NCI-H1930 (cell line): ENCODE measurements at regions not wholly inside any gene's neighbourhood (a gene's known extent, or its start where the extent isn't known, plus 50 kb on each side); places are given as distances from the start of the nearest gene placed in this dataset.

Experiments used
- DNase-seq, 2 experiments: peaks; one replicate each; lab custom pipeline; 2025; lab: John Stamatoyannopoulos, UW

GRCh38 chr21:23740463-23740862 lies 1866.8 kb downstream of the MRPL39 start:
- no peak for DNase-seq

- DNase-seq: no peak
Observed at GRCh38 chr21:23732776-23733175, 1874.5 kb downstream of the MRPL39 start.

DNA sequence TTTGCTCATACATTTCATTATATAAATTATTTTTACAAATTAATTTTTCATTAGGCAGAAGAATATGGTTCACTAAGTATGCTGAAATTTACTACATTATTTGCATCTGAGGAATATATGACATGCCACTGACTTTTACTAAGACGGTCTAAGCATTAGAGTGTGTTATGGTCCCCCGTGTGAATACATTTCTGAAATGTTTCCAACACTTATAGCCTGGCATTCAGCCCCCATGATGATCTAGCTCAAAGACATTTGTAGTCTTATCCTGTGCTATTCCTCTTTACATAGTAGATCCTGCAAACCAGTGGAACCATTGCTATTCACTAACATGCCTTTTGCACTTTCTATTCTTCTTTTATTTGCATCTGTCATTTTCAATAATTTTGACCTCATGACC lies 1878.0 kb downstream of the MRPL39 start:
- no peak for DNase-seq

DNA sequence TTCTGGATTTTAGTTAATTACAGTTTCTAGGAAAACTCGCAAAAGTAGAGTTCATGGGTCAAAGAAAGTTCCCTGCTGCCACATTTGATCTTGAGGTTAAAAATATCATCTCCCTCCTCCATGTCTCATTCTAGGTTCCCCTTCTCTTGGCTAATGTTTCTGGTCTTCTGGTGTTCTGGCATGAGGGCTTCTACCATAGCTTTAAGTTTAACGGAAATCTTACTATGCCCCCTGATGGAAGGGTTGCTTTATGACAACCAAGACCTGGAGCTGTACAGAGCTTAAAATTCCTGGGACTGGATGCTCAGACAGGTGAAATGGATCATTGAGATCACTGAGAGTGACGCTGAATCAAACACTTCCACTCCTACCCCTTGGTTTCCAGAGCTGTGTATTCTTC lies 1881.7 kb downstream of the MRPL39 start:
- no peak for DNase-seq

GRCh38 chr21:23718446-23719285 lies 1888.6 kb downstream of the MRPL39 start:
- DNase-seq: no peak

DNA sequence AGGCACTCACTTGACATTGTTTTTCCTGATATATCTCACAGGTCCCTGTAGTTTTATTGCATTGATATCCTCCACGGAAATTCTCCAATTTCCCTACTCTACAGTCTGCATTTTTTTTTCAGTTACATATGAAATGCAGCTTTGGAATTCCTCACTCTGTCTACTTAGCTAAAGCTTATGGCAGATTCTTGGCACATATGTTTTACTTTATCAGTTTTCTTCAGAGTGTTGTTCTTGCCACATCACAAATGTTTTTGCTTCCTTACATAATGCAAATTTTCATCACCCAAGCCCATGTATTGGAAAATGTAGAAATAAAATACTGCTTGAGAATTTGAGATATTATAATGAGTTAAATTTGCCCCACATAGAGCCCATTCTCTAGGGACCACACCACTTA lies 1895.1 kb downstream of the MRPL39 start:
- DNase-seq: no peak

DNA sequence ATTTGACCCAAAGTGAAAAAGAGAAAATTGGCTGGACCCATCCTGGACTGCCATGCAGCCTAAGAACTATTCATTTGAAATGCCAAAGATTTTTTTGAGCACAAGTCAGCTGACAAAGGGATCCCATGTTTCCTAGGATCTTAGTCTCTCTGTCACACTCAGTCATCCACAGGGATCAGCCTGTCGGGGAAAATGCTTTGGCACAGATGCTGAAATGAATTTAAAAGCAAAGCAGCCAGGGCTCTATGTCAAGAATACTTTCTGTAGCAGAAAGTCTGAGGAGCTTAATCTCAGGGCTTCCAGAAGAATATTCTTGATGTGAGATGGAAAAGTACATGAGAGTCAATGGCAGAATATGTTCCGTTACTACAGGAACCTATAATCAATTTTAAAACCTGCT lies 1900.8 kb downstream of the MRPL39 start:
- no peak for DNase-seq

- DNase-seq: no peak
Observed at GRCh38 chr21:23699402-23699801, 1907.9 kb downstream of the MRPL39 start.

DNA sequence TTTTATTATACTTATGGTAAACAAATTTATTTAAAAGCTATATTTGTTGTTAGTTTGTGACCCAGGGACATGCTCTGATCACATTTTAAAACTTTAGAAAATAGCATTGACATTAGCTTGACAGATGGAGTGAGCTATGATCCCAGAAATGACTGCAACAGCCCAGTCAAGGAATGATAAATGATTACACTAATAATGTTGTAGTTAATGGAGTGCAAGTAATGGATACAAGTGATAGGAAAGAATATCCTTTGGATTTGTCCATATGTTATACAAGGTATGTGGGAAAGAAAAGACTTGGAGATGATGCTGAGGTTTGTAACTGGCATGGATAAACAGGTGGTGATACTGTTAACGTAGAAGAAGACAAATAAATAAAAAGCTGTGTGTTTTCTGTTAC lies 1908.7 kb downstream of the MRPL39 start:
- no peak for DNase-seq

DNA sequence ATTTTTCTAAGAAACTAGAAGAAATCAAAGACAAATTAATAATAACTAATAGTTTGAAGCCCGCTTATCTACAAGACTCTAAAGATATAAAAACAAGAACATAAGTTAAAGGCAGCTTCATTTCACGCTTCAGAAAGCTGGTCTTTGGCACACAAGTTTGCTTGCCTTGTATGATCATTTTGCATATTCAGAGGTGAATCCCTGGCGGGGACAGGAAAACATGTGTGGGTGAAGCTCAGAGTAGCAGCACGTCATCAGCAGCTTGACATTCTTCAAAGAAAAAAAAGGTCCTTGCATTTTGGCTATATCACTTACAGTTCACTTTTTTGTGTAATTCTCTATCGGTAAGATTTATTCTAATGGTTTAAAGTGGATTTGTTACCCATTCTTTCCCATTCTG lies 1911.8 kb downstream of the MRPL39 start:
- no peak for DNase-seq

DNA sequence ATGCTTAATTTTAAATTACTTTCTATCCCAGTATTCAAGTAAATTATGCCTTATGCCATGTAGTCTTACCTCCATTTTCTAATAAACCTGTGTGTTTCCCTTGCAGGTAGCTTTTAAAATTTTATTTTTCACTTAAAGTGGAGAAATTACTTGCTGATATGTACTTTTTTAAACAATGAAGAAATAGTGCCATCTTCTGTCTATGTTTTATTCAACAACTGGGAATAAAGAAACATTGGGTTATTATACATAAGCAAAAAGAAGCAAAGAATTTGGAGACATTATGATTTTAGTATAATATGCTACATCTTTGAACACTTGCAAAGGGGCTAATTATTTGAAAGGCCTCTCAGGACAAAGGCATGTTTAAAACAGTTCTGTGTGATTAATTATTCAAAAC lies 1912.9 kb downstream of the MRPL39 start:
- no peak for DNase-seq

DNA sequence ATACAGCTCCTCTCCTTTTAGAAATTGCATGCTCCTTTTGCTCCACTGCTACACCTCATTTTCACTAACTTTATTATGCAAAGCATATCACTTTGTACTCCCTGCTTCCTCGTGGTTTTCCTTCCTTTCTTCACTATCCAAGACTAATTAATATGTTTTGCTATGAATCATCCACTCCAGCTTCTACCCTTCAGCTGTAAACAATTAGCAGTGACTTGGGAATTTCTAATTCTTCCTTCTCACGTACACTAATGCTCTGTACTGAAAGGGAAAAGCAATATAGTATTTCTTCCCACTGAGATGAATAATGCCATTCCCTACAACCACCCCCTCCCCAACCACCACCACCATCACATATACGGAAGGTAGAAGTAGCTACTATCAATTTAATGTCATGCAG lies 1917.0 kb downstream of the MRPL39 start:
- DNase-seq: no peak

DNA sequence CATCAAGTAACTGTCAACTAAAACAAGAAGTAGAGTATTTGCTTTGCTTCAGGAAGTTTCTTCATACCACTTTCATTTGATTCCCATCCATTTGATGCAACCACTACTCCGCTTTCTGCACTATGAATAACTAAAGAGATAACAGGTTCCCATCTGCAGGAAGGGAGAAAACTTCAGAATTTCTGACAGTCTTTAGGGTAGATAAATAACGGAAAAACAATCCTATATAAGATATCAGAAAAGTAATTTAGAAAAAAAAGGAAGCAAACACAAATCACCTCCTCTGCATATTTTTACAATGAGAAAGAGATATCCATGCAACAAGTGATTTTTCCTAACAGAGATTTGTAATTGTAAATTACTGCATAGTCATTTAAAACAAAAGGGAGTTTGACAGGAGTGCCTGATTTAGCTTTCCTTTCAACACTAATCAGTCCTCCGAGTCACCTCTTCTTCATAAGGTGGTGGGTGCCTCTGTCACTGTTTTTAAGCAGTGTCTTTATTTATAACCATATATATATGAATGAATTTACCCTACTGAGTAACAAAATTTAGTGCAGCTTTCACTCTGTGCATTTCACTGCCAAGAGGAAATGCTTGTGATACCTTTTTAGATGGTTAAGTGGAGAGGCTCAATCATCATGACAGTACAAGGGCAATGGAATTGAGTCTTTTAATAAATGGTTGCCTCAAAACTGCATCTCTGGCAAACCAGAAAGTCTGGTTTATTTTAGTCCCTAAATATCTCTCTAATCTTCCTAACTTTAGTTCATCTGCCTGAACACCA lies 1920.4 kb downstream of the MRPL39 start:
- DNase-seq: no peak

DNA sequence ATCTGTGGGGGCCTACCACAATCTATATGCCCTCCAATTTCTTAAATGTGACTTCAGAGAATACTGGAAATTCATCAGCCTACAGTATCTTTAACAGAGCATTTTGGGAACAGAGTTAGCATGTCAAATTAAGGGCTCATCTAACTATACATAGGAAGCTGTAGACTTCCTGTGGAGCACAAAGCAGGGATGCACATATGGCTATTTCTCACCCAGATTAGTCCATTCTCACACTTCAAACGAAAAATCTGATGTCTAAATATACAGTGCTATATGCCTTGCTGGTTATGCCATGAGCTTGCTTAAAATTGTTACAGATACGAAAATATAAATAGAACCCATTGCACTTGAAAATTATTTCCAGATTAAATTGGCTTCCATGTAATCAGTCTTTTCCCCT lies 1922.8 kb downstream of the MRPL39 start:
- DNase-seq: no peak

DNA sequence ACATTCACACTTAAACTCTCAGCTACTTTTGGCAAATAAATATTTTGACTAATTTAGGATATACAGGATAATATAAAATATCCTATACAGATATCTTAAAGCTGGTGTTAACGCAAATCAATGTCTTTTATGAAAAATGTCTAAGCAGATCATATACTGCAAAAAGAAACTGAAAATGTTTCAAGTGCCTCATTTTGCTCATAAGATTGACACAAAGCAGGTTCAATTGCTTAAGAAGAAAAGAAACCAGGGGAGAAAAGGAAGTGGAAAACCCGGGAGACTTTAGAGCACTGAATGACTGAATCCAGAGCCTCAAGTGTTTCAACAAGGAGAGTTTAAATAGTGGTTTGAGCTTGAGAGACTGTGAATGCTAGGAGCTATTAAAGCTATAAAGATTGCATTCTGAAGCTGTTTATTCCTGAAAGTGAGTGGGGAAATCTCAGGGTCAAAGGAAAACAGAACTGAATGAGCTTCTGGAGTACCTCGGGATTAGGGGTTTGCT lies 1943.0 kb downstream of the MRPL39 start:
- DNase-seq: no peak

- no peak for DNase-seq
Observed at GRCh38 chr21:23660560-23660959, 1946.7 kb downstream of the MRPL39 start.

DNA sequence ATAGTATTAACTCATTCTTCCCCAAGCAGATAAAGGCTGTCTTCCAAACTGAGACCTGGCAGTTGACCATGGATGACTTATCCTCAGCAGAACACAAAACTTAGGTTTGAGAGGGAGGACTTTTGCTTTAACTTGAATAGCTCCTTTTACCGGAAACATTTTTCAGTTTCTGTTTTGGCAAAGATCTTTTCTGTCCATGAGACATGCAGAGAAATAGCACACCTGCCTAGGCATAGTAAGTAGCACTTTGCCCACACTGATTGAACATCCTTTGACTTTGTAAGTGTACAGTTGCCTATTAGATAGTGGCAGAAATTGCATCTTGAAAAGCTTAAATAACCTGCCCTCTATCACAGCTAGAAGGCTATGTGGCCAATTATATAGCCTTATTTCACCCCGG lies 1962.5 kb downstream of the MRPL39 start:
- no peak for DNase-seq

DNA sequence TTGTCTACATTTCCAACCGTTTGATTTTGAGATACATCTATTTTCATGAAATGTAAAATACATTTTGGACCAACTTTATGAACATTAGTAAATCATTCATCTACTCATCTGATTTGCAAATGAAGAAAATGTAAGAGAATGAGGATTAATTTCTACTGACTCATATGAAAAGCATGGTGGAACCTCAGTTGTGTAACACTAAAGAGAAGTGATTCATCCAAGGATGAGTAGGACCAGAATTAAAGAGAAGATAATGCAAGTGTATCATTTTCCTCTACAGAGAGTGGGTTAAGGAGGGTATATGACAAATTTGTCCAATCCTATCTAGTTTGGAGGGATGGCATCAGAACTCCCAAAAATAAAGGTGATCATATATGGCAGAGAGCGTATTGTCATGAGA lies 1967.6 kb downstream of the MRPL39 start:
- no peak for DNase-seq

GRCh38 chr21:23638131-23638695 lies 1969.1 kb downstream of the MRPL39 start:
- no peak for DNase-seq

DNA sequence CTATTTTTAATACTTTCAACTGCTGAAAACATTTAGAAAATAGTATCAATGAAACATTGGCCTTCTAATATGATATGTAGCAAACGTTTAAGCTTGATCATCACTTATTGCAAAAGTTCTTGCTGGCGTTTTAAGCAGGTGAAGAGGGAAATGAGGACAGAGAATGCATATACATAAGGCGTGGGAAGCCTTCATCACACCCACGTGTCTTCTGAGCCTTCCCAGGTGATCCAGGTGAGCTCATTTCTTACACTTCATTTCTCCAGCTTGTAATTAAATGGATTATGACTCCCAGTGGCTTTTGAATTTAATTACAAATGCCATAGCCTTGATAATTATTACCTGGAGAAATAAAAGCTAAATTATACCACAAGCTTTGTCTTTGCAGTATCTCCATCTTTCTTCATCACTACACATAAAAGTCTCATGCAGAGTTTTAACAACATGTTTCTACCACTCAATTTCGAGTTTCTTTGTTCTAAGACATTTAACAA lies 1973.8 kb downstream of the MRPL39 start:
- DNase-seq: no peak

- DNase-seq: no peak
Observed at GRCh38 chr21:23624281-23624680, 1983.0 kb downstream of the MRPL39 start.

DNA sequence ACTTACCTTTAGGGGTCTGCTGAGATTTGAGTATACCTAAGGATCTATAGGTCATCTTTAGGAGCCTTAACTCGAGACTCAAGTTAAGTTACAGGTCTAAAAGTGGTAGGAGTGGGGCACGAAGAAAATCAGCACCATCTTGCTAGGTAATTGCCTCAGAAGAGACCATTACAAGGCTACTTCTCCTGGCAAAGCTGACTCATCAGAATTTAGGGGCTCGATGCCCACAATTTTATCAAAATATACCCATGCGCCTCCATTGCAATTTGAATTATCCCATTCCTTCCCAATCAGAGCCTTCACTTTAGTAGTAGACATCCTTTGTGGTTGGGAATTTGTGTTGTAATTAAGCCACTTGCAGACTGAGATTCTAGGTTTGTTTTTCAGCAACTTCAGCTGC lies 1994.3 kb downstream of the MRPL39 start:
- no peak for DNase-seq

GRCh38 chr21:23612210-23612609 lies 1995.1 kb downstream of the MRPL39 start:
- no peak for DNase-seq
